Keratinocyte (primary cell): ENCODE measurements at regions not wholly inside any gene's neighbourhood (a gene's known extent, or its start where the extent isn't known, plus 50 kb on each side); places are given as distances from the start of the nearest gene placed in this dataset.

Source experiments
- DNase-seq: peaks from one replicate; pipeline ENCODE4 v3.0.0-alpha.2; 2011; ENCODE audit warnings: low read depth, missing footprints, low spot score
- FAIRE-seq: peaks from 2 replicates; lab custom pipeline; 2011; peaks lifted over from hg19 to GRCh38; lab: Jason Lieb, UNC
- H2AFZ ChIP-seq: 2 replicates; pipeline ENCODE4 v1.6.0; 2012; ENCODE audit warnings: low read length, control low read depth, inconsistent platforms; ENCODE audit not compliant: control insufficient read depth
- H3K27ac ChIP-seq: 2 replicates; pipeline ENCODE4 v1.5.1; 2011; ENCODE audit warnings: low read length; ENCODE audit not compliant: control insufficient read depth, insufficient read depth
- H3K27me3 ChIP-seq: 3 replicates; pipeline ENCODE4 v1.6.0; 2011; ENCODE audit warnings: low read length; ENCODE audit not compliant: control insufficient read depth, insufficient read depth; ENCODE audit errors: extremely low read depth
- H3K36me3 ChIP-seq, 2 experiments: 2 replicates in 1 of 2; 3 replicates in 1 of 2; pipeline ENCODE4 v1.5.1; 2011; ENCODE audit warnings: low read length in 2 of 2, mild to moderate bottlenecking in 1 of 2; ENCODE audit not compliant: control insufficient read depth in 2 of 2, insufficient read depth in 2 of 2; ENCODE audit errors: extremely low read depth in 1 of 2
- H3K4me1 ChIP-seq: 3 replicates; pipeline ENCODE4 v1.5.1; 2011; ENCODE audit warnings: low read length; ENCODE audit not compliant: control insufficient read depth, insufficient read depth; ENCODE audit errors: extremely low read depth
- H3K4me2 ChIP-seq: 3 replicates; pipeline ENCODE4 v1.6.0; 2011; ENCODE audit warnings: low read depth, low read length; ENCODE audit not compliant: control insufficient read depth, insufficient read depth; ENCODE audit errors: extremely low read depth
- H3K4me3 ChIP-seq, 3 experiments: fragments of 200-600 bp in 1 of 3; sonication (generic) in 1 of 3; 2 replicates in 2 of 3; 3 replicates in 1 of 3; pipeline ENCODE4 v1.5.1; 2011 to 2016; ENCODE audit warnings: low read length in 3 of 3, mild to moderate bottlenecking in 3 of 3, control low read depth in 2 of 3, inconsistent platforms in 1 of 3, low read depth in 1 of 3, mixed read lengths in 1 of 3, mixed run types in 1 of 3, moderate library complexity in 1 of 3; ENCODE audit not compliant: control insufficient read depth in 2 of 3, insufficient read depth in 2 of 3; ENCODE audit errors: extremely low read depth in 1 of 3
- H3K79me2 ChIP-seq: 2 replicates; pipeline ENCODE4 v1.6.0; 2012; ENCODE audit warnings: low read length; ENCODE audit not compliant: control insufficient read depth, insufficient read depth
- H3K9ac ChIP-seq: 3 replicates; pipeline ENCODE4 v1.6.0; 2011; ENCODE audit warnings: low read length; ENCODE audit not compliant: control insufficient read depth, insufficient read depth; ENCODE audit errors: extremely low read depth
- H3K9me1 ChIP-seq: 3 replicates; pipeline ENCODE4 v1.6.0; 2011; ENCODE audit warnings: low read length; ENCODE audit not compliant: control insufficient read depth, insufficient read depth; ENCODE audit errors: extremely low read depth
- H3K9me3 ChIP-seq: 2 replicates; pipeline ENCODE4 v1.5.1; 2012; ENCODE audit warnings: low read depth, low read length; ENCODE audit not compliant: control insufficient read depth
- H4K20me1 ChIP-seq: 3 replicates; pipeline ENCODE4 v1.6.0; 2011; ENCODE audit warnings: low read length; ENCODE audit not compliant: control insufficient read depth, insufficient read depth; ENCODE audit errors: extremely low read depth
- CTCF ChIP-seq, 3 experiments: IDR thresholded peaks in 1 of 3; conservative IDR thresholded peaks in 1 of 3; optimal IDR thresholded peaks in 1 of 3; 2 replicates in 2 of 3; 3 replicates in 1 of 3; pipeline versions ENCODE3 to v1.5.1; 2011; ENCODE audit warnings: low read length in 3 of 3, mild to moderate bottlenecking in 3 of 3, moderate library complexity in 2 of 3, control low read depth in 1 of 3, inconsistent platforms in 1 of 3; ENCODE audit not compliant: insufficient read depth in 2 of 3; ENCODE audit errors: extremely low read depth in 1 of 3
- EZH2 ChIP-seq: IDR thresholded peaks from one replicate; pipeline ENCODE4 v1.6.1; 2012; ENCODE audit warnings: inconsistent platforms, mild to moderate bottlenecking, low read length, moderate library complexity
- dilution Hi-C: fragments of 300-500 bp; cut with MboI; formaldehyde crosslinking; loops from one replicate; pipeline ENCODE4 v1.7.0; 2020; ENCODE audit warnings: low sequenced_read_pairs; ENCODE audit not compliant: extremely low pct_ligation_motif_present

GRCh38 chr13:81302677-81303076, 961.8 kb upstream of the SPRY2 start:
- no peak overlapping the region for H3K4me2 ChIP-seq
- no peaks in the 10 kb centered on the region for H3K27me3 ChIP-seq
- TF ChIP-seq EZH2 (no peak), CTCF (optimal IDR thresholded peaks at IDR 0.05 in 1 of 3, IDR thresholded peaks at IDR 0.05 in 1 of 3, conservative IDR thresholded peaks at IDR 0.05 in 1 of 3; ENCODE audit: extremely low read depth in 1 of 3, insufficient read depth in 2 of 3, low read length in 3 of 3) (no peak)
- H3K9me1 ChIP-seq, result no peaks in the 10 kb centered on the region
- H3K4me3 ChIP-seq, result no peak overlapping the region
- H2AFZ ChIP-seq, result no peak overlapping the region
- H3K4me1 ChIP-seq, result no peaks in the 10 kb centered on the region
- FAIRE-seq (no peak), DNase-seq (no peak)
- dilution Hi-C loops, result no loop called here
- H4K20me1 ChIP-seq, result no peaks in the 10 kb centered on the region
- H3K36me3 ChIP-seq, result no peaks in the 10 kb centered on the region
- H3K27ac ChIP-seq, result no peak overlapping the region
- H3K79me2 ChIP-seq, result no peaks in the 10 kb centered on the region
- H3K9ac ChIP-seq, result no peak overlapping the region
- no peaks in the 10 kb centered on the region for H3K9me3 ChIP-seq

- H3K4me1 ChIP-seq, result no peaks in the 10 kb centered on the region
- H3K27ac ChIP-seq, result no peak overlapping the region
- no peaks in the 10 kb centered on the region for H3K9me3 ChIP-seq
- H3K4me2 ChIP-seq, result no peak overlapping the region
- H3K4me3 ChIP-seq, result no peak overlapping the region
- H4K20me1 ChIP-seq, result no peaks in the 10 kb centered on the region
- H3K79me2 ChIP-seq, result no peaks in the 10 kb centered on the region
- DNase-seq (no peak), FAIRE-seq (no peak)
- dilution Hi-C loops, result no loop called here
- no peak overlapping the region for H2AFZ ChIP-seq
- H3K9ac ChIP-seq, result no peak overlapping the region
- no peak for TF ChIP-seq EZH2
- TF ChIP-seq CTCF (optimal IDR thresholded peaks at IDR 0.05 in 1 of 3, IDR thresholded peaks at IDR 0.05 in 1 of 3, conservative IDR thresholded peaks at IDR 0.05 in 1 of 3; ENCODE audit: extremely low read depth in 1 of 3, insufficient read depth in 2 of 3, low read length in 3 of 3), result no peak
- H3K36me3 ChIP-seq, result no peaks in the 10 kb centered on the region
- no peaks in the 10 kb centered on the region for H3K27me3 ChIP-seq
- H3K9me1 ChIP-seq, result no peaks in the 10 kb centered on the region
Measured at GRCh38 chr13:81302125-81302524, 961.2 kb upstream of the SPRY2 start.
